GM12878 (cell line): ENCODE measurements at regions not wholly inside any gene's neighbourhood (a gene's known extent, or its start where the extent isn't known, plus 50 kb on each side); places are given as distances from the start of the nearest gene placed in this dataset.

Experiments
- ATAC-seq: fragments of 200-7000 bp; cut with Tn5 transposase; 3 replicates; pipeline ENCODE4 v1.9.1; 2020; ENCODE audit warnings: mild to moderate bottlenecking, moderate library complexity
- BruUV-seq: library from RNA; stranded (reverse); fragments of 400-500 nt; replicated peaks from 2 replicates; lab custom pipeline; 2021; lab: Mats Ljungman, UMichigan
- CTCF ChIA-PET: fragments of 300-600 bp; sonication (Branson Sonifier 250); formaldehyde crosslinking; extraction: SDS; loops from one replicate; lab custom pipeline; 2021; ENCODE audit warnings: inconsistent platforms; lab: Yijun Ruan, JAX
- POLR2A ChIA-PET: fragments of 350-600 bp; formaldehyde crosslinking; extraction: SDS; loops from one replicate; lab custom pipeline; 2021; ENCODE audit warnings: inconsistent platforms; lab: Charles Lee
- RAD21 ChIA-PET: fragments of 300-600 bp; sonication (Branson Sonifier 250); formaldehyde crosslinking; loops from one replicate; lab custom pipeline; 2023; ENCODE audit warnings: antibody characterized with exemption; ENCODE audit not compliant: unreplicated experiment; lab: Charles Lee
- SMC1A ChIA-PET: fragments of 300-600 bp; sonication (Branson Sonifier 250); formaldehyde crosslinking; loops from one replicate; lab custom pipeline; 2023; ENCODE audit not compliant: unreplicated experiment, uncharacterized antibody; lab: Charles Lee
- DNase-seq: peaks from one replicate; pipeline ENCODE4 v3.0.0-alpha.2; 2011; ENCODE audit warnings: low read depth, low spot score
- FAIRE-seq: peaks from 3 replicates; lab custom pipeline; 2011; peaks lifted over from hg19 to GRCh38; lab: Jason Lieb, UNC
- H2AFZ ChIP-seq: 2 replicates; pipeline ENCODE4 v1.6.0; 2011; ENCODE audit warnings: low read depth, low read length, control low read depth; ENCODE audit not compliant: control insufficient read depth
- H3K27ac ChIP-seq: 2 replicates; pipeline ENCODE4 v1.5.1; 2011; ENCODE audit warnings: control low read depth; ENCODE audit not compliant: control insufficient read depth, insufficient read depth
- H3K27me3 ChIP-seq, 2 experiments: replicated peaks in 1 of 2; 2 replicates each; pipeline versions ENCODE4 v1.6.0 to v1.6.1; 2011; ENCODE audit warnings: low read length in 1 of 2; ENCODE audit not compliant: control insufficient read depth in 2 of 2, insufficient read depth in 2 of 2
- H3K36me3 ChIP-seq, 2 experiments: 2 replicates each; pipeline ENCODE4 v1.5.1; 2011; ENCODE audit warnings: low read length in 1 of 2; ENCODE audit not compliant: control insufficient read depth in 2 of 2, insufficient read depth in 2 of 2
- H3K4me1 ChIP-seq: 2 replicates; pipeline ENCODE4 v1.6.1; 2011; ENCODE audit warnings: mild to moderate bottlenecking, low read length, moderate library complexity, mixed read lengths; ENCODE audit not compliant: control insufficient read depth, insufficient read depth
- H3K4me2 ChIP-seq: 2 replicates; pipeline ENCODE4 v1.6.0; 2011; ENCODE audit warnings: control low read depth; ENCODE audit not compliant: control insufficient read depth, insufficient read depth
- H3K4me3 ChIP-seq: fragments of 200-600 bp; sonication (generic); 2 replicates; pipeline ENCODE4 v1.5.1; 2016
- H3K79me2 ChIP-seq: 2 replicates; pipeline ENCODE4 v1.6.0; 2011; ENCODE audit warnings: low read length; ENCODE audit not compliant: control insufficient read depth, insufficient read depth
- H3K9ac ChIP-seq: 2 replicates; pipeline ENCODE4 v1.8.0; 2011; ENCODE audit warnings: low read length, control low read depth, mixed read lengths; ENCODE audit not compliant: control insufficient read depth, insufficient read depth
- H3K9me3 ChIP-seq: replicated peaks from 3 replicates; pipeline ENCODE4 v1.5.1; 2011; ENCODE audit warnings: mild to moderate bottlenecking, low read length; ENCODE audit not compliant: control insufficient read depth, insufficient read depth
- H4K20me1 ChIP-seq: 2 replicates; pipeline ENCODE4 v1.6.0; 2011; ENCODE audit not compliant: control insufficient read depth, insufficient read depth
- BACH1 ChIP-seq: fragments of 450-650 bp; IDR thresholded peaks from 2 replicates; pipeline ENCODE4 v1.6.1; 2017; ENCODE audit warnings: mild to moderate bottlenecking, borderline replicate concordance
- CBFB ChIP-seq: IDR thresholded peaks from 2 replicates; pipeline ENCODE4 v1.6.1; 2016; ENCODE audit warnings: antibody characterized with exemption, low read depth
- E4F1 ChIP-seq: fragments of 450-650 bp; IDR thresholded peaks from 2 replicates; pipeline ENCODE4 v1.6.1; 2018; ENCODE audit warnings: borderline replicate concordance, mild to moderate bottlenecking; ENCODE audit not compliant: partially characterized antibody
- NR2C1 ChIP-seq: fragments of 450-650 bp; IDR thresholded peaks from 2 replicates; pipeline ENCODE4 v1.6.1; 2017; ENCODE audit warnings: antibody characterized with exemption, mild to moderate bottlenecking, moderate library complexity
- NR2F1 ChIP-seq: fragments of 450-650 bp; conservative IDR thresholded peaks from 2 replicates; pipeline ENCODE4 v1.6.1; 2017; ENCODE audit warnings: mild to moderate bottlenecking
- NRF1 ChIP-seq: conservative IDR thresholded peaks from 2 replicates; pipeline ENCODE4 v1.6.1; 2011; ENCODE audit warnings: mild to moderate bottlenecking, low read depth, low read length, improper control_type of control experiment
- SKIL ChIP-seq: fragments of 450-650 bp; IDR thresholded peaks from 2 replicates; pipeline ENCODE4 v1.6.1; 2017; ENCODE audit warnings: mild to moderate bottlenecking, low read depth, inconsistent platforms; ENCODE audit not compliant: poor library complexity, severe bottlenecking
- SMAD1 ChIP-seq: fragments of 450-650 bp; IDR thresholded peaks from 2 replicates; pipeline ENCODE4 v1.6.1; 2018; ENCODE audit warnings: mild to moderate bottlenecking, low read depth; ENCODE audit not compliant: partially characterized antibody
- TARDBP ChIP-seq: IDR thresholded peaks from 2 replicates; pipeline ENCODE4 v1.6.1; 2016; ENCODE audit warnings: borderline replicate concordance
- ZNF384 ChIP-seq: IDR thresholded peaks from 2 replicates; pipeline ENCODE4 v1.6.1; 2012; ENCODE audit warnings: low read depth, mild to moderate bottlenecking, low read length, improper control_type of control experiment, borderline replicate concordance
- WGBS: methylation state at CpG from one replicate; pipeline ENCODE4 v1.1.6; 2016; ENCODE audit warnings: low lambda C conversion rate; ENCODE audit not compliant: insufficient replicate concordance, insufficient coverage; ENCODE audit errors: missing lambda C conversion rate; 5-methylcytosine and 5-hydroxymethylcytosine counted together
- in situ Hi-C: fragments of 300-500 bp; cut with MboI; formaldehyde crosslinking; loops from 9 replicates; pipeline ENCODE4 v1.14.3; 2018; ENCODE audit warnings: mixed read lengths
- intact Hi-C: fragments of 100-400 bp; cut with micrococcal nuclease; formaldehyde crosslinking; loops from one replicate; pipeline ENCODE4 v1.14.2; 2022; ENCODE audit not compliant: unreplicated experiment
- TF ChIP-seq, protein P1 (sequence below), 3 experiments: IDR thresholded peaks in 2 of 3; conservative IDR thresholded peaks in 1 of 3; 2 replicates each; pipeline ENCODE4 v1.5.1; 2011; ENCODE audit warnings: low read depth in 3 of 3, low read length in 3 of 3, mild to moderate bottlenecking in 3 of 3, control low read depth in 2 of 3, moderate library complexity in 2 of 3, inconsistent platforms in 1 of 3, mixed read lengths in 1 of 3; ENCODE audit not compliant: control insufficient read depth in 2 of 3, insufficient read depth in 1 of 3; ENCODE audit errors: extremely low read depth in 1 of 3
- TF ChIP-seq, protein P2 (sequence below): fragments of 150-350 bp; IDR thresholded peaks from 2 replicates; pipeline ENCODE4 v1.6.1; 2016; ENCODE audit warnings: low read depth, low read length

DNA sequence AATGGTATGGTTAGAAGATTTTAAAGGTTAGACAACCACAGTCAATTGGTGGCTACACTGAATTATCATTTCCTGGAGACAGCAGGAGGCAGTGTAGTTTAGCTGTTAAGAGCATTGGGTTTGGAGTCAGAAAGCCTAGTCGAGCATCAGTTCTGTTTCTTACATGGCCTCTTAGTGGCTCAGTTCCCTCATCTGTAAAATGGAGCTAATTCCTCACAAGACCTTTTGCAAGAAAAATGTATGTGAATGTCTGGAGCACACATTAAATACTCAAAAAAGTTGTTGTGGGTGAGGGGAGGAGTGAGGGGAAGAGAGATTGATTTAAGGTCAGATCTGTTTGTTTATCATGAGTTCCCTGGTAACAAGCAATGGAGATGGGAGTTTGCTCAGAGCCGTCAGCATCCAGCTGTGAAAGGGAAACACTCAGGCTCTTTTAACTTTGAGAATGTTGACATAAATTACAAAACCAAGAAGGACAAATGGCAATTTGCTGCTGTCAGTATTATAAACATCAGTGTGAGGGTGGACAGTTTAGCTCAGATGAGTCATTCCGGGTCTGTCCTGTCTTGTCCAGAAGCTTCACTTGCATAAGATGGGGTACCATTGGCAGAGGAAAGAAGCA lies 98.2 kb upstream of the PGRMC2 start:
- DNase-seq (no peak), ATAC-seq (peak; percentile 59), FAIRE-seq (peak; percentile 18)
- in situ Hi-C loops, result no loop called here
- no peak overlapping the region for H3K9ac ChIP-seq
- H3K36me3 ChIP-seq, result no peaks in the 10 kb centered on the region
- H3K27ac ChIP-seq, result no peak overlapping the region
- SMC1A ChIA-PET, result interaction anchor here (1.1 to 1.8 kb wide), 2 partner anchors 8 to 33 kb away, joined by 3 to 5 read pairs; no protein-coding TSS in a partner anchor
- POLR2A ChIA-PET, result interaction anchor here (0.5 kb wide), 1 partner anchor 874 kb away, joined by 3 read pairs; no protein-coding TSS in a partner anchor
- no peaks in the 10 kb centered on the region for H3K9me3 ChIP-seq
- no peaks in the 10 kb centered on the region for H4K20me1 ChIP-seq
- RAD21 ChIA-PET, result interaction anchor here (1.0 kb wide), 1 partner anchor 80 kb away, joined by 4 read pairs; no protein-coding TSS in a partner anchor
- CTCF ChIA-PET, result interaction anchor here (0.6 to 1.7 kb wide), 5 partner anchors 181 to 924 kb away, joined by 3 to 5 read pairs (median 3); no protein-coding TSS in a partner anchor
- intact Hi-C loops, result no loop called here
- no peaks in the 10 kb centered on the region for H3K4me1 ChIP-seq
- no peaks in the 10 kb centered on the region for H3K27me3 ChIP-seq
- H3K79me2 ChIP-seq, result no peaks in the 10 kb centered on the region
- BruUV-seq, result no TSS peak
- no peak overlapping the region for H3K4me3 ChIP-seq
- no peak overlapping the region for H3K4me2 ChIP-seq
- H2AFZ ChIP-seq, result no peak overlapping the region; the same call in 1 of the 2 replicates
- 65% methylated on average over 3 of the region's 3 CpGs for WGBS
- TF ChIP-seq CBFB (no peak), BACH1 (no peak), NRF1 (no peak), NR2F1 (no peak), E4F1 (no peak), NR2C1 (no peak), SMAD1 (no peak), ZNF384 (no peak), SKIL (no peak), TARDBP (no peak)
- TF ChIP-seq, protein P1, sequence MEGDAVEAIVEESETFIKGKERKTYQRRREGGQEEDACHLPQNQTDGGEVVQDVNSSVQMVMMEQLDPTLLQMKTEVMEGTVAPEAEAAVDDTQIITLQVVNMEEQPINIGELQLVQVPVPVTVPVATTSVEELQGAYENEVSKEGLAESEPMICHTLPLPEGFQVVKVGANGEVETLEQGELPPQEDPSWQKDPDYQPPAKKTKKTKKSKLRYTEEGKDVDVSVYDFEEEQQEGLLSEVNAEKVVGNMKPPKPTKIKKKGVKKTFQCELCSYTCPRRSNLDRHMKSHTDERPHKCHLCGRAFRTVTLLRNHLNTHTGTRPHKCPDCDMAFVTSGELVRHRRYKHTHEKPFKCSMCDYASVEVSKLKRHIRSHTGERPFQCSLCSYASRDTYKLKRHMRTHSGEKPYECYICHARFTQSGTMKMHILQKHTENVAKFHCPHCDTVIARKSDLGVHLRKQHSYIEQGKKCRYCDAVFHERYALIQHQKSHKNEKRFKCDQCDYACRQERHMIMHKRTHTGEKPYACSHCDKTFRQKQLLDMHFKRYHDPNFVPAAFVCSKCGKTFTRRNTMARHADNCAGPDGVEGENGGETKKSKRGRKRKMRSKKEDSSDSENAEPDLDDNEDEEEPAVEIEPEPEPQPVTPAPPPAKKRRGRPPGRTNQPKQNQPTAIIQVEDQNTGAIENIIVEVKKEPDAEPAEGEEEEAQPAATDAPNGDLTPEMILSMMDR (IDR thresholded peaks at IDR 0.05 in 2 of 3, conservative IDR thresholded peaks at IDR 0.05 in 1 of 3; ENCODE audit: control insufficient read depth in 2 of 3, extremely low read depth in 1 of 3, insufficient read depth in 1 of 3, low read depth in 3 of 3, low read length in 3 of 3), result peak in 1 of 3 experiments; percentile 32; a peak in 2 of 6 replicates
- TF ChIP-seq, protein P2, sequence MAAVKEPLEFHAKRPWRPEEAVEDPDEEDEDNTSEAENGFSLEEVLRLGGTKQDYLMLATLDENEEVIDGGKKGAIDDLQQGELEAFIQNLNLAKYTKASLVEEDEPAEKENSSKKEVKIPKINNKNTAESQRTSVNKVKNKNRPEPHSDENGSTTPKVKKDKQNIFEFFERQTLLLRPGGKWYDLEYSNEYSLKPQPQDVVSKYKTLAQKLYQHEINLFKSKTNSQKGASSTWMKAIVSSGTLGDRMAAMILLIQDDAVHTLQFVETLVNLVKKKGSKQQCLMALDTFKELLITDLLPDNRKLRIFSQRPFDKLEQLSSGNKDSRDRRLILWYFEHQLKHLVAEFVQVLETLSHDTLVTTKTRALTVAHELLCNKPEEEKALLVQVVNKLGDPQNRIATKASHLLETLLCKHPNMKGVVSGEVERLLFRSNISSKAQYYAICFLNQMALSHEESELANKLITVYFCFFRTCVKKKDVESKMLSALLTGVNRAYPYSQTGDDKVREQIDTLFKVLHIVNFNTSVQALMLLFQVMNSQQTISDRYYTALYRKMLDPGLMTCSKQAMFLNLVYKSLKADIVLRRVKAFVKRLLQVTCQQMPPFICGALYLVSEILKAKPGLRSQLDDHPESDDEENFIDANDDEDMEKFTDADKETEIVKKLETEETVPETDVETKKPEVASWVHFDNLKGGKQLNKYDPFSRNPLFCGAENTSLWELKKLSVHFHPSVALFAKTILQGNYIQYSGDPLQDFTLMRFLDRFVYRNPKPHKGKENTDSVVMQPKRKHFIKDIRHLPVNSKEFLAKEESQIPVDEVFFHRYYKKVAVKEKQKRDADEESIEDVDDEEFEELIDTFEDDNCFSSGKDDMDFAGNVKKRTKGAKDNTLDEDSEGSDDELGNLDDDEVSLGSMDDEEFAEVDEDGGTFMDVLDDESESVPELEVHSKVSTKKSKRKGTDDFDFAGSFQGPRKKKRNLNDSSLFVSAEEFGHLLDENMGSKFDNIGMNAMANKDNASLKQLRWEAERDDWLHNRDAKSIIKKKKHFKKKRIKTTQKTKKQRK, result no peak
